Panc1 (cell line): ENCODE measurements at regions not wholly inside any gene's neighbourhood (a gene's known extent, or its start where the extent isn't known, plus 50 kb on each side); places are given as distances from the start of the nearest gene placed in this dataset.

ENCODE experiments used
- ATAC-seq: fragments of 200-7000 bp; cut with Tn5 transposase; 2 replicates; pipeline ENCODE4 v1.9.1; 2020; ENCODE audit warnings: mild to moderate bottlenecking, moderate library complexity
- BruUV-seq: library from RNA; stranded (reverse); fragments of 400-500 nt; replicated peaks from 2 replicates; lab custom pipeline; 2021; lab: Mats Ljungman, UMichigan
- CTCF ChIA-PET: fragments of 300-600 bp; sonication (Branson Sonifier 250); formaldehyde crosslinking; loops from one replicate; lab custom pipeline; 2022; ENCODE audit warnings: antibody characterized with exemption; lab: Charles Lee
- POLR2A ChIA-PET: fragments of 300-600 bp; sonication (Branson Sonifier 250); formaldehyde crosslinking; loops from one replicate; lab custom pipeline; 2022; ENCODE audit warnings: antibody characterized with exemption; lab: Charles Lee
- DNase-seq: peaks from one replicate; pipeline ENCODE4 v3.0.0-alpha.2; 2010; ENCODE audit warnings: low read depth, low spot score
- H3K27ac ChIP-seq: 2 replicates; pipeline ENCODE4 v1.5.1; 2011; ENCODE audit warnings: mild to moderate bottlenecking, low read length, inconsistent platforms
- H3K27me3 ChIP-seq: fragments of 200-500 bp; sonication (Bioruptor generic); 2 replicates; pipeline ENCODE4 v1.6.0; 2014; ENCODE audit warnings: low read length, inconsistent platforms; ENCODE audit not compliant: control insufficient read depth, insufficient read depth
- H3K36me3 ChIP-seq: fragments of 200-500 bp; sonication (Bioruptor generic); 2 replicates; pipeline ENCODE4 v1.5.1; 2014; ENCODE audit warnings: inconsistent platforms, mild to moderate bottlenecking, low read length, moderate library complexity; ENCODE audit not compliant: control insufficient read depth, insufficient read depth
- H3K4me1 ChIP-seq: 2 replicates; pipeline ENCODE4 v1.5.1; 2011; ENCODE audit warnings: inconsistent platforms, mild to moderate bottlenecking, low read length, moderate library complexity; ENCODE audit not compliant: control insufficient read depth, insufficient read depth
- H3K4me3 ChIP-seq, 2 experiments: 2 replicates each; pipeline ENCODE4 v1.5.1; 2011 to 2012; ENCODE audit warnings: low read depth in 2 of 2, low read length in 2 of 2, mild to moderate bottlenecking in 2 of 2, inconsistent platforms in 1 of 2, moderate library complexity in 1 of 2
- H3K9me3 ChIP-seq: fragments of 200-500 bp; sonication (Bioruptor generic); 2 replicates; pipeline ENCODE4 v1.5.1; 2014; ENCODE audit warnings: low read depth, mild to moderate bottlenecking, inconsistent platforms, low read length, moderate library complexity; ENCODE audit not compliant: control insufficient read depth, insufficient read depth
- CTCF ChIP-seq: fragments of 450-650 bp; IDR thresholded peaks from 2 replicates; pipeline ENCODE4 v1.5.1; 2017; ENCODE audit warnings: mild to moderate bottlenecking
- POLR2AphosphoS5 ChIP-seq: IDR thresholded peaks from 2 replicates; pipeline ENCODE4 v1.6.1; 2012; ENCODE audit warnings: mild to moderate bottlenecking, low read depth, low read length, moderate library complexity
- REST ChIP-seq, 2 experiments: IDR thresholded peaks; 2 replicates each; pipeline ENCODE4 v1.6.1; 2011 to 2012; ENCODE audit warnings: low read depth in 2 of 2, control low read depth in 1 of 2, low read length in 1 of 2, mild to moderate bottlenecking in 1 of 2, moderate library complexity in 1 of 2; ENCODE audit not compliant: insufficient read depth in 1 of 2
- SIN3A ChIP-seq: IDR thresholded peaks from 2 replicates; pipeline ENCODE4 v1.6.1; 2012; ENCODE audit warnings: low read depth, mild to moderate bottlenecking, low read length, moderate library complexity, borderline replicate concordance; ENCODE audit not compliant: insufficient read depth
- TCF7L2 ChIP-seq: IDR thresholded peaks from 2 replicates; pipeline ENCODE4 v1.6.1; 2011; ENCODE audit warnings: mild to moderate bottlenecking, low read depth, low read length, inconsistent platforms
- in situ Hi-C: cut with HindIII; loops from 2 replicates; pipeline ENCODE4 v1.10.0; 2016; ENCODE audit warnings: low sequenced_read_pairs, low pct_unique_long_range_greater_than_20kb
- intact Hi-C: fragments of 100-400 bp; cut with micrococcal nuclease; formaldehyde crosslinking; loops from one replicate; pipeline ENCODE4 v1.10.0; 2022; ENCODE audit not compliant: unreplicated experiment

- Histone ChIP-seq H3K9me3 (no peaks in the 10 kb centered on the region), H3K4me1 (no peaks in the 10 kb centered on the region), H3K27me3 (no peaks in the 10 kb centered on the region), H3K27ac (no peak overlapping the region), H3K36me3 (no peaks in the 10 kb centered on the region), H3K4me3 (no peak overlapping the region)
- CTCF ChIA-PET: no interaction called here
- TF ChIP-seq CTCF: no peak
- TF ChIP-seq REST (IDR thresholded peaks at IDR 0.05; ENCODE audit: insufficient read depth in 1 of 2, low read depth in 2 of 2, low read length in 1 of 2): no peak
- no peak for TF ChIP-seq SIN3A
- no peak for TF ChIP-seq TCF7L2
- TF ChIP-seq POLR2AphosphoS5: no peak
- in situ Hi-C loops: no loop called here
- POLR2A ChIA-PET: no interaction called here
- intact Hi-C loops: no loop called here
- ATAC-seq (no peak), DNase-seq (no peak)
- no TSS peak for BruUV-seq
These were observed 550.0 kb upstream of the SYT4 start for GRCh38 chr18:43827311-43827710.

- intact Hi-C loops: no loop called here
- in situ Hi-C loops: no loop called here
- no peaks in the 10 kb centered on the region for H3K36me3 ChIP-seq
- TF ChIP-seq SIN3A (no peak), TCF7L2 (no peak)
- H3K4me3 ChIP-seq: no peak overlapping the region
- DNase-seq: no peak
- BruUV-seq: no TSS peak
- ChIA-PET CTCF (no interaction called here), POLR2A (no interaction called here)
- no peak for ATAC-seq
- H3K4me1 ChIP-seq: no peaks in the 10 kb centered on the region
- H3K27me3 ChIP-seq: no peaks in the 10 kb centered on the region
- H3K9me3 ChIP-seq: no peaks in the 10 kb centered on the region
- no peak overlapping the region for H3K27ac ChIP-seq
These were observed 553.0 kb upstream of the SYT4 start for GRCh38 chr18:43830303-43830702.

- intact Hi-C loops: no loop called here
- no peaks in the 10 kb centered on the region for H3K4me1 ChIP-seq
- no peaks in the 10 kb centered on the region for H3K27me3 ChIP-seq
- no TSS peak for BruUV-seq
- TF ChIP-seq POLR2AphosphoS5: no peak
- no peak for TF ChIP-seq CTCF
- no peak for TF ChIP-seq TCF7L2
- TF ChIP-seq SIN3A: no peak
- TF ChIP-seq REST (IDR thresholded peaks at IDR 0.05; ENCODE audit: insufficient read depth in 1 of 2, low read depth in 2 of 2, low read length in 1 of 2): no peak
- no peak overlapping the region for H3K4me3 ChIP-seq
- CTCF ChIA-PET: no interaction called here
- no peaks in the 10 kb centered on the region for H3K36me3 ChIP-seq
- POLR2A ChIA-PET: no interaction called here
- ATAC-seq: no peak
- DNase-seq: no peak
- H3K27ac ChIP-seq: no peak overlapping the region
- no peaks in the 10 kb centered on the region for H3K9me3 ChIP-seq
- in situ Hi-C loops: no loop called here
These were observed 553.7 kb upstream of the SYT4 start for GRCh38 chr18:43830947-43831346.
